ENCODE measurements at regions not wholly inside any gene's neighbourhood (a gene's known extent, or its start where the extent isn't known, plus 50 kb on each side); places are given as distances from the start of the nearest gene placed in this dataset.

DNA sequence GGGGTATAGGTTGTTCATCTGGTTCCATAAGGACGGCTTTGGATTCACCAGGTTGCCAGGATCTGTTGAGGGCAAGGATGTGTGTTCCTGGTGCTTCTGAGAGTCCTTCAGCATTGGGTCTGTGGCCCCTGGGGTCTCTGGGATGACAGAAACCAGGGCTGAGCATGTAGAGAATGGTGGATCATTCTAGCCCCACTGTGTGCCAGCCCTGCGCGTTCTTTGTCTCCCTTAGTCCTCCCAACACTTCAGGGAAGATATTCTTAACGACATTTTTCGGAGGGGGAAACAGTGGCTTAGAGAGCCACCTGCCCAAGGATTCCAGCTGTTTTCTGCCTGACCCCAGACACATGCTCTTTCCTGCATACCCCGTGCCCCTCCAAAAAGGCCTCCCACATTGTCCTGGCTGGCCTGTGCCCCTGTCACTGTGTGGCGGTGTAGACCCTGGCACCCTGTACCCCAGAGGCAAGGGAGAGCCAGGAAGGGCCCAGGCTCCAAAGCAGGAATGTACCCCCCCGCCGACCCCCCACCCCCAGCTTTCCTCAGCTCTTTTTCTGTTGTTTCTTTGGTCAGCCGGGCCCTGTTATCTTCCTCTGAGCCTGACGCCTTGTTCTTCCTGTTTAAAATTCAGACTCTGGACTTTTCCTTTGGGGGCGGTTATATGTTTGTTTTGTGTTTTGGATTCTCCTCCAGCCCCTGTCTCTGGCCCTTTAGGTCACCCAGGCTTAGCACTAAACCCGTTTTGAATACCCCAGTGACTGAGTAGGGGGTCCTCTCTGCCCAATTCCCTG is 57.8 kb upstream of the SMAD6 start:
- TF ChIP-seq POLR2A (IDR thresholded peaks at IDR 0.05; ENCODE audit: low read length): no peak
- no peak for TF ChIP-seq GATA1 (IDR thresholded peaks at IDR 0.05; ENCODE audit: low read depth, low read length)
- DNase-seq: no peak

DNA sequence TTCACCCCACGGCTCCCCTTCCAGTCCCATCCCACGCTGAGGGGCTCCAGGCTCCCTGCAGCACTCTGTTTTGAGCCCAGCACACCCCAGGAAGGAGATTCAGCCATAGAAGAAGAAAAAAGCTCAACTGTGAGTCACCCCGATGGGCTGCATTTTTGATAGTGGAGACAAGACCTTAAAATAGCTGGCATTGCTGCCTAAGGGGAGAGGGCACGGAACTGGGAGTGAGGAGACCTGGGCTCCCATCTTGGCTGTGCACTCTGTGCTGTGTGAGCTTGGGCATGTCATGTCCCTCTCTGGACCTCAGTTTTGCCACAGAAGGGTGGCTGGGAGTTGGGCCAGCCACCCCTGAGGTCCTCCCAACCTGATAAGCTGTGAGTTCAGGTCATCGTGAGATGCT is 57.2 kb upstream of the SMAD6 start:
- DNase-seq: no peak
- TF ChIP-seq POLR2A (IDR thresholded peaks at IDR 0.05; ENCODE audit: low read length) (no peak), GATA1 (IDR thresholded peaks at IDR 0.05; ENCODE audit: low read depth, low read length) (no peak)

DNA sequence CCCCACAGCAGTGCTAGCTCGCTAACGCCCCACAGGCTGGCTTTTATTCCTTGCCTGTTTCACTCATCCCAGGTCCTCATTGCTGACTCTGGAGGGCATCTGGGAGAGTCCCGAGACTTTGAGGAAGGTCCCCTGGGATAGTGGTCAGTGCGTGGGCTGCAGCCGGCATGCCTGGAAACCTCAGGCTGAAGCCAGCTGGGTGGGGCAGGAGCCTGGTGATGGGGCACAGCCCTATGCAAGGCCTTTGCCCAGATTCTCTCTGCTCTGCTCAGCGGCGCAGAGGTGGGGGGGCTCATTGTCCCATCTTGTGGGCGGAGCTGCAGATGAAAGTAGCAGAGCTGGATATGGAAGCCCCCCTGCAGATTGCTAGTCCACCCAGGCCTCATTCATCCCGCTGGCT is 55.7 kb upstream of the SMAD6 start:
- no peak for TF ChIP-seq POLR2A (IDR thresholded peaks at IDR 0.05; ENCODE audit: low read length)
- TF ChIP-seq GATA1 (IDR thresholded peaks at IDR 0.05; ENCODE audit: low read depth, low read length): no peak
- no peak for DNase-seq

DNA sequence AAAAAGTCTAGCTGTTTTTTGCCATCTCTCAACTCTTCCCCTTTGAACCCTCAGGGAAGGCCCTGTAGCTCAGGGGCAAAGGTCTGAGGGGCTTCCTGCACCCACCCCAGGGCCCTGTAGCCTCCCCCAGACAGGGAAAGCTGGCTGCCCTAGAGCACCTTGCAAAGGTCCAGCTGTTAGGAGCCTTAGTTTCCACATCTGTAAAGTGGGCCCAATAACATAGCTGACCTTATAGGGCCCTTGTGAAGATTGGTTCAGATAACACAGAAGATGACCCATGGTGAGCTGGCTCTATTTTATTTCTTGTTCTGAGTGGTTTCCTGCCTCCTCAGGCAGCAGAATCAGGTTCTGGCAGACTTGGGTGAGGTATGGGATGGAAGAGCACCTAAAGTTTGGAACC is 55.2 kb upstream of the SMAD6 start:
- DNase-seq: no peak

DNA sequence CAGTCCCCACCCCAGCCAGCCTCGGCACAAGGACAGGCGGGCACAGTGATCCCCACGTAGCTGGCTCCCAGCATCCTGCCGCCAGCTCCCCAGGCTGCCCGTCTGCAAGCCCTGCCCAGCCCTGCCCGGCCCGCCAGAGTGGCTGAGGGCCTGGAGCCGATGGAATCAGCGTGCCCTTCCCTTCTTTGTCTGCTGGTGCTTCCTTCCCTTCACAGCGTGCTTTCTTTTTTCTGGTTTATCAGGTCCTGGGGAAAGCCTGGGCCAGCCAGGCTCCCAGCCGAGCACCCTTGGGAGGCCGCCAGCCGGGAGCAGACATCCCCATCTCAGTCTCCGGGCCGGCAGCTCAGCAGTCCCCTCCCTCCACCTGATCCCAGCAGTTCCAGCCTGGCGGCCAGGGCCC is 54.7 kb upstream of the SMAD6 start:
- TF ChIP-seq GATA1 (IDR thresholded peaks at IDR 0.05; ENCODE audit: low read depth, low read length): no peak
- no peak for TF ChIP-seq POLR2A (IDR thresholded peaks at IDR 0.05; ENCODE audit: low read length)
- no peak for DNase-seq

More for the DNA sequence above, 55.2 kb upstream of the SMAD6 start:
- no peak for TF ChIP-seq GATA1 (IDR thresholded peaks at IDR 0.05; ENCODE audit: low read depth, low read length)
- TF ChIP-seq POLR2A (IDR thresholded peaks at IDR 0.05; ENCODE audit: low read length): no peak

DNA sequence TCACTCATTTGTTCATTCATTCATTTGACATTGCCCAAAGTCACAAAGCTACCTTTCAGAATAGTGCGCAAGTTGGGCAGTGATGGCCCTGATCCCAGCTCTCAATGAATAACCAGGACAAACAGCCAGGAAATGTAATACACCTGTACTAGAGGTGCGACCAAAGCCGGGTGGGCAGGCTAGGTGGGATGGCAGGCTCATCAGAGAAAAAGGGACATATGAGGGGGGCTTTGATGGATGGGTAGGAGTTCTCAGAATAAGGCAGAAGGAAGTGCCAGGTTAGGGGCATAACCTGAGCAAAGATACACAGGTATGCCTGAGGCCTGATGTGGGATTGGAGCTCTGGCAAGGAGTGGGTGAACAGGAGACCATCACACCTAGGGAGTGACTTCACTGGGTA is 53.4 kb upstream of the SMAD6 start:
- TF ChIP-seq POLR2A (IDR thresholded peaks at IDR 0.05; ENCODE audit: low read length) (no peak), GATA1 (IDR thresholded peaks at IDR 0.05; ENCODE audit: low read depth, low read length) (no peak)
- DNase-seq: no peak

DNA sequence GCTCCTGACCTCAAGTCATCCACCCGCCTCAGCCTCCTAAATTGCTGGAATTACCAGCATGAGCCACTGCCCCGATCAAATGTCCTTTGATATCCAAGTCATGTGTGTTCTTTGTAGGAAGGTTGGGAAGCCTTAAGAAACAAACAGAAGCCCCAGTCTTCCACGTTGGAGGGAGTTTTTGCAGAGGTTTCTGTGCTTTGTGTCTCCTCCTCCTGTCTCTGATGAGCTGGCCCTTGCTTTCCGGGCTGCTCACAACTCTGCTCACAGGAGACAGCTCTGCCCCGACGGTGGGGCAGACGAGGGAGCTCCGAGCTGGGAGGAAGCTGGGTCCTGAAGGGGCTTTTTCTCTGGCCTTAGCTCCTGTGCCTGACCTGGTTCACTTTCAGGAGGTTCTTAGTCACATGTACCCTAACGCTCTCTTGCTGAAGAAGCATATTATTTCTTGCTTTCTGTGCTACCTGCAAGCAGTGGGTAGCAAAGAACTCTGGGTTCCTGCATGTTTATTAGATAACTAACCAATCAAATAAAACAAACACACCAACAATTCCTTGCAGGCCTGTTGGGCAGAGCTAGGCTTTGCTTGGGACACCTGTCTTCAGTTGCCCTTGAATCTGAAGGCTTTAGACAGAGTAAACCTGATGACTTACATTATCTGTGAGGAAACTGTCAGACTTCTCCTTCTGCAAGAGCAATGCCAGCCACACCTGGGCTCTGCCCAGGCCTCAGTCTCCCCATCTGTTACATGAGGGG is 52.6 kb upstream of the SMAD6 start:
- TF ChIP-seq GATA1 (IDR thresholded peaks at IDR 0.05; ENCODE audit: low read depth, low read length) (no peak), POLR2A (IDR thresholded peaks at IDR 0.05; ENCODE audit: low read length) (no peak)
- DNase-seq: no peak

DNA sequence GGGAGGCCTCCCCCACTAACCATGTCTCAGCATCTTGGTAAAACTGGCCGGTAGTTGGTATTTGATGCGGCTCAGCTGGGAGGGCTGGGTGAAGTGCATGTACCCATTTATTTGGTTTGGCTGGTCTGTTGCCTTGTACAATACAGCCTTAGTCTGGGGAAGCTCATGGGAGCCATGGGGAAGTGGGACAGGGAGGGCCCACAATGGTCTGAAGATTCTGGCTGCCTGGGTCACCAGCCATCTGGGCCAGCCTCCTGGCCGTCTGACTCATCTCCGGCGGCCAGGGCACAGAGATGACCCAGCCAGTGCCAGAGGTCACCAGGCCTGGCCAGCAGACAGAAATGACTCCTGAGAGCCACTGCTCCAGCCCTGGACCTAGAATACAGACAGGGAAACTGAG is 51.6 kb upstream of the SMAD6 start:
- no peak for DNase-seq
- TF ChIP-seq GATA1 (IDR thresholded peaks at IDR 0.05; ENCODE audit: low read depth, low read length) (no peak), POLR2A (IDR thresholded peaks at IDR 0.05; ENCODE audit: low read length) (no peak)

DNA sequence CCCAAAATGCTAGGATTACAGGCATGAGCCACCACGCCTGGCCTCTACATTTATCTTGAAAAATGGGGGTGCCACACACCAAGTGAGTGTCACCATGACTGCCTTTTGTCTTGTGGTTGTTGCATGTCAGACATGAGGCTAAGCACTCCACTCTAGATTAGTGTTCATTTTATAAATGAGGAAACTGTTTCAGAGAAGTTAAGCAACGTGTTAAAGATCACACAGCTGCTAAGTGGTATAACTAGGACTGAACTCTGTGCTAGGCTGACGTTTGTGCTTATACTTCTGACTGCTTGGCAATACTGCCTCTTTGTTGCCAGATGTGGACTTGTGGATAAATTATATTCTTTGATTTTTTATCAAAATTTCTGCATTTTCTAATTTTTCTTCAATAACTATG is 50.8 kb upstream of the SMAD6 start:
- no peak for TF ChIP-seq POLR2A (IDR thresholded peaks at IDR 0.05; ENCODE audit: low read length)
- no peak for DNase-seq

DNA sequence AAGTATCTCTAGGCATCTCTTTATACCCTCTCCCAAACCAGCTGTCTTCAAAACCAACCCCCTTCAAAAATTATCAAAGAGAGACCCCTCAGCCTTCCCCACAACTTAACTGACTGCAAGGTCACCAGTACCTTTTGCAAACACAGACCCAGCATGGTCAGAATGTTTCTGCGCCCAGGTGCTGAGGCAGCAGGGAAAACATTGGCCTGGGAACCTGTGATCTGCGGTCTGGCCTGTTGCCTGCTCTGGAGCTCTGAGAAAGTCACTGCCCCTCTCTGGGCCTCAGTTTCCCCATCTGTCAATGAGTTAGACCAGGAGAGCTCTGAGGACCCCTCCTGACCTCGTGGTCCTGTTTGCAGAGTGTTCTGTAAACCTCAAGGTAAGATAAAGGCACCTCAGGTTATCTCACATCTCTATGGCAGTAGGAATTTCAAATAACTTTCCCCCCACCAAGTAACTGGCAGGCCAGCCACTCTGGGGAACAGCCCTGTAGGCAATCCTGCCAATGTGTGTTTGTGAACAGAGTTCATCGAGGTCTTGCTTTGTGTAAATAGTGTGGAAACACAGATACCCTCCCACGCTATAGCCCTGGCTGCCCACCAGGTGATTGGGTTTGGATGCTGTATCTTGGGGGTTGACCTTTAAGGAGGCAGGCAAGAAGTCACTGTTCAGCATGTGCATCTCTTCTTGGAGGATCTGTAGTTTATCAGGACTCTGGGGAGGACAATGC is 50.0 kb upstream of the SMAD6 start:
- no peak for TF ChIP-seq GATA1 (IDR thresholded peaks at IDR 0.05; ENCODE audit: low read depth, low read length)
- TF ChIP-seq POLR2A (IDR thresholded peaks at IDR 0.05; ENCODE audit: low read length): no peak
- no peak for DNase-seq
